ENCODE measurements at regions not wholly inside any gene's neighbourhood (a gene's known extent, or its start where the extent isn't known, plus 50 kb on each side); places are given as distances from the start of the nearest gene placed in this dataset.
"Not testable (repeated sequence)": the region's sequence is repeated elsewhere in the genome, so short reads cannot be mapped to it uniquely, and the experiment has no call there.

GRCh38 chr2:7368211-7368610 lies 451.0 kb downstream of the RNF144A start:
- DNase-seq (ENCODE audit: low read depth in 1 of 2, low spot score in 2 of 2), result no peak
- no peaks in the 10 kb centered on the region for H3K4me1 ChIP-seq (replicated peaks)
- H3K36me3 ChIP-seq, result no peaks in the 10 kb centered on the region
- H3K27ac ChIP-seq, result no peak overlapping the region
- no peaks in the 10 kb centered on the region for H3K27me3 ChIP-seq (replicated peaks)
- H3K9me3 ChIP-seq (replicated peaks), result no peaks in the 10 kb centered on the region
- no peak overlapping the region for H3K4me3 ChIP-seq

GRCh38 chr2:7373156-7373555 lies 455.9 kb downstream of the RNF144A start:
- no peaks in the 10 kb centered on the region for H3K27me3 ChIP-seq (replicated peaks)
- H3K27ac ChIP-seq, result no peak overlapping the region
- no peak for DNase-seq (ENCODE audit: low read depth in 1 of 2, low spot score in 2 of 2)
- no peaks in the 10 kb centered on the region for H3K4me1 ChIP-seq (replicated peaks)
- H3K36me3 ChIP-seq, result no peaks in the 10 kb centered on the region
- H3K9me3 ChIP-seq (replicated peaks), result no peaks in the 10 kb centered on the region
- H3K4me3 ChIP-seq, result no peak overlapping the region

- Histone ChIP-seq H3K4me3 (no peak overlapping the region), H3K27ac (no peak overlapping the region), H3K36me3 (no peaks in the 10 kb centered on the region), H3K27me3 (replicated peaks) (no peaks in the 10 kb centered on the region), H3K9me3 (replicated peaks) (no peaks in the 10 kb centered on the region), H3K4me1 (replicated peaks) (no peaks in the 10 kb centered on the region)
- DNase-seq (ENCODE audit: low read depth in 1 of 2, low spot score in 2 of 2), result no peak
Observed at GRCh38 chr2:7375901-7376300, 458.7 kb downstream of the RNF144A start.

- Histone ChIP-seq H3K4me3 (no peak overlapping the region), H3K36me3 (no peaks in the 10 kb centered on the region), H3K4me1 (replicated peaks) (no peaks in the 10 kb centered on the region), H3K27ac (no peak overlapping the region), H3K27me3 (replicated peaks) (no peaks in the 10 kb centered on the region), H3K9me3 (replicated peaks) (no peaks in the 10 kb centered on the region)
- DNase-seq (ENCODE audit: low read depth in 1 of 2, low spot score in 2 of 2), result no peak
Observed at GRCh38 chr2:7377916-7378569, 460.8 kb downstream of the RNF144A start.

GRCh38 chr2:7378591-7378990 lies 461.4 kb downstream of the RNF144A start:
- H3K9me3 ChIP-seq (replicated peaks), result no peaks in the 10 kb centered on the region
- H3K36me3 ChIP-seq, result no peaks in the 10 kb centered on the region
- no peaks in the 10 kb centered on the region for H3K4me1 ChIP-seq (replicated peaks)
- H3K27me3 ChIP-seq (replicated peaks), result no peaks in the 10 kb centered on the region
- H3K4me3 ChIP-seq, result no peak overlapping the region
- H3K27ac ChIP-seq, result no peak overlapping the region
- no peak for DNase-seq (ENCODE audit: low read depth in 1 of 2, low spot score in 2 of 2)

- Histone ChIP-seq H3K27me3 (replicated peaks) (no peaks in the 10 kb centered on the region), H3K9me3 (replicated peaks) (no peaks in the 10 kb centered on the region), H3K4me1 (replicated peaks) (no peaks in the 10 kb centered on the region), H3K27ac (no peak overlapping the region), H3K36me3 (no peaks in the 10 kb centered on the region), H3K4me3 (no peak overlapping the region)
- DNase-seq (ENCODE audit: low read depth in 1 of 2, low spot score in 2 of 2), result no peak
Observed at GRCh38 chr2:7379799-7380198, 462.6 kb downstream of the RNF144A start.

GRCh38 chr2:7384773-7385349 lies 467.6 kb downstream of the RNF144A start:
- Histone ChIP-seq H3K4me1 (replicated peaks) (no peaks in the 10 kb centered on the region), H3K36me3 (no peaks in the 10 kb centered on the region), H3K27me3 (replicated peaks) (no peaks in the 10 kb centered on the region), H3K27ac (no peak overlapping the region), H3K9me3 (replicated peaks) (no peaks in the 10 kb centered on the region), H3K4me3 (no peak overlapping the region)
- DNase-seq (ENCODE audit: low read depth in 1 of 2, low spot score in 2 of 2), result no peak

GRCh38 chr2:7390311-7390710 lies 473.1 kb downstream of the RNF144A start:
- H3K4me1 ChIP-seq (replicated peaks); H3K36me3 ChIP-seq; H3K9me3 ChIP-seq (replicated peaks); H3K27ac ChIP-seq; H3K27me3 ChIP-seq (replicated peaks); H3K4me3 ChIP-seq; DNase-seq (ENCODE audit: low read depth in 1 of 2, low spot score in 2 of 2): not testable (repeated sequence)

GRCh38 chr2:7392076-7392787 lies 475.0 kb downstream of the RNF144A start:
- H3K27me3 ChIP-seq (replicated peaks), result no peaks in the 10 kb centered on the region
- H3K4me1 ChIP-seq (replicated peaks), result no peaks in the 10 kb centered on the region
- no peaks in the 10 kb centered on the region for H3K9me3 ChIP-seq (replicated peaks)
- no peaks in the 10 kb centered on the region for H3K36me3 ChIP-seq
- no peak overlapping the region for H3K4me3 ChIP-seq
- H3K27ac ChIP-seq, result no peak overlapping the region
- DNase-seq (ENCODE audit: low read depth in 1 of 2, low spot score in 2 of 2), result no peak

GRCh38 chr2:7394195-7394594 lies 477.0 kb downstream of the RNF144A start:
- Histone ChIP-seq H3K27me3 (replicated peaks) (no peaks in the 10 kb centered on the region), H3K4me3 (no peak overlapping the region), H3K27ac (no peak overlapping the region), H3K4me1 (replicated peaks) (no peaks in the 10 kb centered on the region), H3K36me3 (no peaks in the 10 kb centered on the region), H3K9me3 (replicated peaks) (no peaks in the 10 kb centered on the region)
- DNase-seq (ENCODE audit: low read depth in 1 of 2, low spot score in 2 of 2), result no peak

GRCh38 chr2:7400628-7401027 lies 483.4 kb downstream of the RNF144A start:
- no peaks in the 10 kb centered on the region for H3K27me3 ChIP-seq (replicated peaks)
- no peaks in the 10 kb centered on the region for H3K9me3 ChIP-seq (replicated peaks)
- no peak overlapping the region for H3K4me3 ChIP-seq
- H3K27ac ChIP-seq, result no peak overlapping the region
- no peak for DNase-seq (ENCODE audit: low read depth in 1 of 2, low spot score in 2 of 2)
- no peaks in the 10 kb centered on the region for H3K4me1 ChIP-seq (replicated peaks)
- no peaks in the 10 kb centered on the region for H3K36me3 ChIP-seq

GRCh38 chr2:7403092-7403775 lies 486.0 kb downstream of the RNF144A start:
- H3K36me3 ChIP-seq, result no peaks in the 10 kb centered on the region
- DNase-seq (ENCODE audit: low read depth in 1 of 2, low spot score in 2 of 2), result no peak
- H3K27ac ChIP-seq, result no peak overlapping the region

GRCh38 chr2:7405861-7406715 lies 488.9 kb downstream of the RNF144A start:
- Histone ChIP-seq H3K4me3 (no peak overlapping the region), H3K4me1 (replicated peaks) (no peaks in the 10 kb centered on the region), H3K36me3 (no peaks in the 10 kb centered on the region), H3K27ac (no peak overlapping the region), H3K27me3 (replicated peaks) (no peaks in the 10 kb centered on the region), H3K9me3 (replicated peaks) (no peaks in the 10 kb centered on the region)
- no peak for DNase-seq (ENCODE audit: low read depth in 1 of 2, low spot score in 2 of 2)

More at GRCh38 chr2:7403092-7403775, 486.0 kb downstream of the RNF144A start:
- Histone ChIP-seq H3K9me3 (replicated peaks) (no peaks in the 10 kb centered on the region), H3K4me3 (no peak overlapping the region), H3K4me1 (replicated peaks) (no peaks in the 10 kb centered on the region), H3K27me3 (replicated peaks) (no peaks in the 10 kb centered on the region)

All from SJSA1 (cell line).